GM12892 (cell line): ENCODE measurements at regions not wholly inside any gene's neighbourhood (a gene's known extent, or its start where the extent isn't known, plus 50 kb on each side); places are given as distances from the start of the nearest gene placed in this dataset.

Experiments
- POLR2A ChIP-seq: IDR thresholded peaks from 2 replicates; pipeline ENCODE4 v1.6.1; 2011; ENCODE audit warnings: low read depth, low read length, control low read depth
- POLR2AphosphoS5 ChIP-seq: IDR thresholded peaks from 2 replicates; pipeline ENCODE4 v1.6.1; 2011; ENCODE audit warnings: low read depth, low read length, control low read depth
- TAF1 ChIP-seq: IDR thresholded peaks from 2 replicates; pipeline ENCODE4 v1.6.1; 2011; ENCODE audit warnings: low read depth, mild to moderate bottlenecking, control low read depth, low read length, borderline replicate concordance

DNA sequence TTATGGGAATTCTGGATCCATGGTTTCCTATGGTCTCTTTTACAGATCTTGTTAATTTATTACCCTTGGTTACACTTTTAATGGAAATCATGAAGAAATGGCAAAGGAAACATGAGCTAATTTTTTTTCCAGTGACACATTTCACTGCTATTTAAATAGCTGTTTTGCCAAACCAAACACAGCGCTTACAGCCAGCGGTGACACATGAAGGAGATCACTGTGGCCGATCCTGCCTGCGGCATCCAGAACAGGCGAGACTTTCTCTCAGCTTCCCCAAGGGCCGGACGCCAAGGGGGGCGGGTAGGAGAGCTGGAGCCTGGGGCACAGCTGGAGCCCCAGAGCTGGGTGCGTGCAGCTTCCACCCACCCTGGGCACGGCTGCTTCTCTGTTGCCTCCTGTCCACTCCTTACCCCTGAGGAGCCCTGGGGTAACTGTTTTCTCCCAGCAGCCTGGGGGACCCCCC lies 81.4 kb upstream of the PKDCC start:
- no peak for TF ChIP-seq POLR2A
- no peak for TF ChIP-seq POLR2AphosphoS5
- no peak for TF ChIP-seq TAF1
